ENCODE measurements at regions not wholly inside any gene's neighbourhood (a gene's known extent, or its start where the extent isn't known, plus 50 kb on each side); places are given as distances from the start of the nearest gene placed in this dataset.

GRCh38 chr2:204386668-204387067 lies 158.6 kb upstream of the PARD3B start:
- H3K4me1 Mint-ChIP-seq, result no peaks in the 10 kb centered on the region
- H3K9me3 Mint-ChIP-seq, result peaks cover 3% of the 10 kb centered on the region
- intact Hi-C loops (cut with micrococcal nuclease), result no loop called here
- no peaks in the 10 kb centered on the region for H3K36me3 Mint-ChIP-seq (ENCODE audit: low read depth)
- DNase-seq (no peak), ATAC-seq (ENCODE audit: low read depth) (no peak)
- CTCF ChIA-PET, result no interaction called here
- H3K27me3 Mint-ChIP-seq, result no peaks in the 10 kb centered on the region
- no peak overlapping the region for H3K27ac Mint-ChIP-seq
- POLR2A ChIA-PET, result no interaction called here
- H3K4me3 Mint-ChIP-seq, result no peak overlapping the region
- no peak for TF ChIP-seq CTCF (IDR thresholded peaks at IDR 0.05)

DNA sequence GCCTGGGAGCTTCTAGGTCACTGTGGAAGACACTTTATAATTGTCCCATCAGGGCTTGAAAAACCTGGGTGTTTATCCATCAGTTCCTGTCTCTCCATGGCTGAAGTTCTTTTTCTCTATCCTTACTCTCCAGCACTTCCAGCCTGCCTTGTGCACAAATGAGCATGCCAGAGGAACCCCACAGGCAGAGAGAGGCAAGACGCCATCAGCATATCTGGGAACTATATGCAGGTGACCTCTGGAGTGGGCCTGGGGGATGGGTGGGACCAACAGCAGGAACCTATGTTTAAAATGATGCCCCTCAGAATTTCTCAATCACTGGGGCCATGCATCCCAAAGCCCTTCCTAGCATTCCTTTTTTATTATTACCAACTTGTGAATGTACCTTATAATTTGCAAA lies 156.2 kb upstream of the PARD3B start:
- CTCF ChIA-PET, result no interaction called here
- DNase-seq (no peak), ATAC-seq (ENCODE audit: low read depth) (no peak)
- Mint-ChIP-seq H3K27me3 (no peaks in the 10 kb centered on the region), H3K9me3 (peaks cover 2% of the 10 kb centered on the region), H3K4me3 (no peak overlapping the region), H3K4me1 (no peaks in the 10 kb centered on the region), H3K36me3 (ENCODE audit: low read depth) (no peaks in the 10 kb centered on the region), H3K27ac (no peak overlapping the region)
- POLR2A ChIA-PET, result no interaction called here
- intact Hi-C loops (cut with micrococcal nuclease), result no loop called here
- TF ChIP-seq CTCF (IDR thresholded peaks at IDR 0.05), result no peak

DNA sequence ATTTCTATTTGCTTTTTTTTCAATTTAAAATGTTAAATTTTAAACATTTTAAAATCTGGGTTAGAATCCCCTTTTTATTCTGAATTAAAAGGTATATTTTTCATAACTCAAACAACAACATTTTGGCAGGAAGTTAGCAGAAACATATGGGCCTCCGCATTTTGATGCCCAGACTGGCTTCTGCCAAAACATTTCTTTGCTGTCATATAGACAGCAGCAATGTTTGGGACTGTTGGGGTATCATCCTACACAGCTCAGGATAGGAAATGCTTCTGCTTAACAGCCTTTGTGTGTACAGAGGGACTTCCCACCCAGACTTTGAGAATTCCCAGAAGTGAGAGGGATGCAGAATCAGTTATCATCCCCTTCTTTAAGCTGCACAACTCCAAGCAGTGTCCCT lies 155.4 kb upstream of the PARD3B start:
- Mint-ChIP-seq H3K36me3 (ENCODE audit: low read depth) (no peaks in the 10 kb centered on the region), H3K27ac (no peak overlapping the region), H3K27me3 (no peaks in the 10 kb centered on the region), H3K4me3 (no peak overlapping the region), H3K4me1 (no peaks in the 10 kb centered on the region), H3K9me3 (peaks cover 2% of the 10 kb centered on the region)
- POLR2A ChIA-PET, result no interaction called here
- DNase-seq, result no peak
- no peak for TF ChIP-seq CTCF (IDR thresholded peaks at IDR 0.05)
- no peak for ATAC-seq (ENCODE audit: low read depth)
- intact Hi-C loops (cut with micrococcal nuclease), result no loop called here
- CTCF ChIA-PET, result no interaction called here

DNA sequence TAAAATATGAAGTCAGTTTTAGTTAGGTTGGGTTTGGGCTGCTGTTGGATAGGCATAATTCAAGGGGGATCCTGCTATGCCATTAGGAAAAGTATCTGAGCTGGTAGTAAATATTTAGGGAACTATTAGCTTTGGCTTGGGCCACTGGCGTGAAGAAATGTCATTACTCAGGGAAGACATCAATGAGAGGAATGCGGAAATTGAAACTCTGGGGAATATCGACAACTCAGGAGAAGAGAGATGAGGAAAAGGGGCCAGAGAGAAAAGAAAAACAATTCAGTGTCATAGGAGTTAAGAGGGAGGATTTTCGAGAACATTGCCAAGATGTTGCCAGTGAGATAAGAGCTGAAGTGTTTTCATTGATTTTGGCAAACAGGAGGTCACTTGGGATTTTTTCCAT lies 149.7 kb upstream of the PARD3B start:
- H3K27ac Mint-ChIP-seq, result no peak overlapping the region
- no peak for DNase-seq
- TF ChIP-seq CTCF (IDR thresholded peaks at IDR 0.05), result no peak
- ATAC-seq (ENCODE audit: low read depth), result no peak
- peaks cover 2% of the 10 kb centered on the region for H3K9me3 Mint-ChIP-seq
- POLR2A ChIA-PET, result no interaction called here
- intact Hi-C loops (cut with micrococcal nuclease), result no loop called here
- H3K4me1 Mint-ChIP-seq, result no peaks in the 10 kb centered on the region
- no peak overlapping the region for H3K4me3 Mint-ChIP-seq
- CTCF ChIA-PET, result no interaction called here
- no peaks in the 10 kb centered on the region for H3K36me3 Mint-ChIP-seq (ENCODE audit: low read depth)
- H3K27me3 Mint-ChIP-seq, result no peaks in the 10 kb centered on the region

DNA sequence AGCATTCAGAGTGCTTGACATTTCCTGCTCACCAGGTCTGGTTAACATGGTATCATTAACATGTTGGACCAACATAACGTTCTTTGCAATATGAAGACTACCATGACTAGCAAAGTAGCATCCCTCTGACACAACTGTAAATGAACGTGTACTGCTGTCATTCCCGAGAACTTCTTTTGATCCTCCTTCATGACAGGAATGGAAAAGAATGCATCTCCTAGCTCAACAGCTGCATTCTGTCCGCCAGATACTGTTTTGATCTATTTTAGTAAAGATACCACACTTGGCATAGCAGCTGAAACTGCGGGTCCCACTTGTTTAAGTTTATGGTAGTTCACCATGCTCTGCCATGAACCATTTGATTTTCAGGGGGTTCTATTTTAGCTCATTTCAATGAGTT lies 144.2 kb upstream of the PARD3B start:
- ChIA-PET POLR2A (no interaction called here), CTCF (no interaction called here)
- Mint-ChIP-seq H3K27me3 (no peaks in the 10 kb centered on the region), H3K27ac (no peak overlapping the region), H3K9me3 (no peaks in the 10 kb centered on the region), H3K36me3 (ENCODE audit: low read depth) (no peaks in the 10 kb centered on the region), H3K4me3 (no peak overlapping the region), H3K4me1 (no peaks in the 10 kb centered on the region)
- no peak for DNase-seq
- no peak for ATAC-seq (ENCODE audit: low read depth)
- no peak for TF ChIP-seq CTCF (IDR thresholded peaks at IDR 0.05)
- intact Hi-C loops (cut with micrococcal nuclease), result no loop called here
